GM19372 (cell line): ENCODE measurements at regions not wholly inside any gene's neighbourhood (a gene's known extent, or its start where the extent isn't known, plus 50 kb on each side); places are given as distances from the start of the nearest gene placed in this dataset.
"Not testable (repeated sequence)": the region's sequence is repeated elsewhere in the genome, so short reads cannot be mapped to it uniquely, and the experiment has no call there.

Experiments used
- ATAC-seq: cut with Tn5 transposase; IDR thresholded peaks from one replicate; pipeline ENCODE4 v1.9.1; 2021; ENCODE audit warnings: mild to moderate bottlenecking, low read depth, moderate library complexity; ENCODE audit not compliant: unreplicated experiment

- ATAC-seq, result no peak
Measured at GRCh38 chr20:12180107-12180661, 262.5 kb downstream of the BTBD3 start.

GRCh38 chr20:12198281-12198680, 280.6 kb downstream of the BTBD3 start:
- no peak for ATAC-seq

- ATAC-seq, result no peak
Measured at GRCh38 chr20:12199703-12200102, 282.0 kb downstream of the BTBD3 start.

- ATAC-seq, result no peak
Measured at GRCh38 chr20:12201289-12201991, 283.7 kb downstream of the BTBD3 start.

GRCh38 chr20:12203399-12203798, 285.7 kb downstream of the BTBD3 start:
- ATAC-seq, result no peak

GRCh38 chr20:12203981-12204380, 286.3 kb downstream of the BTBD3 start:
- ATAC-seq, result no peak

GRCh38 chr20:12207875-12208274, 290.2 kb downstream of the BTBD3 start:
- ATAC-seq, result no peak

- ATAC-seq, result no peak
Measured at GRCh38 chr20:12210591-12210990, 292.9 kb downstream of the BTBD3 start.

- ATAC-seq, result no peak
Measured at GRCh38 chr20:12211361-12211760, 293.7 kb downstream of the BTBD3 start.

GRCh38 chr20:12217382-12217781, 299.7 kb downstream of the BTBD3 start:
- no peak for ATAC-seq

GRCh38 chr20:12219798-12220197, 302.1 kb downstream of the BTBD3 start:
- no peak for ATAC-seq

GRCh38 chr20:12223057-12223456, 305.4 kb downstream of the BTBD3 start:
- no peak for ATAC-seq

- no peak for ATAC-seq
Measured at GRCh38 chr20:12225898-12226297, 308.2 kb downstream of the BTBD3 start.

GRCh38 chr20:12229891-12230290, 312.2 kb downstream of the BTBD3 start:
- ATAC-seq, result no peak

- no peak for ATAC-seq
Measured at GRCh38 chr20:12237772-12238171, 320.1 kb downstream of the BTBD3 start.

- ATAC-seq, result no peak
Measured at GRCh38 chr20:12241065-12241464, 323.4 kb downstream of the BTBD3 start.

GRCh38 chr20:12243327-12243726, 325.6 kb downstream of the BTBD3 start:
- no peak for ATAC-seq

- ATAC-seq, result no peak
Measured at GRCh38 chr20:12248481-12248880, 330.8 kb downstream of the BTBD3 start.

GRCh38 chr20:12250661-12251060, 333.0 kb downstream of the BTBD3 start:
- ATAC-seq, result not testable (repeated sequence)

- ATAC-seq, result no peak
Measured at GRCh38 chr20:12252793-12253192, 335.1 kb downstream of the BTBD3 start.

- ATAC-seq, result no peak
Measured at GRCh38 chr20:12255461-12255970, 337.8 kb downstream of the BTBD3 start.

GRCh38 chr20:12256806-12257205, 339.1 kb downstream of the BTBD3 start:
- ATAC-seq, result no peak
